ENCODE measurements at regions not wholly inside any gene's neighbourhood (a gene's known extent, or its start where the extent isn't known, plus 50 kb on each side); places are given as distances from the start of the nearest gene placed in this dataset.
"Not testable (repeated sequence)": the region's sequence is repeated elsewhere in the genome, so short reads cannot be mapped to it uniquely, and the experiment has no call there.

GRCh38 chr4:81375745-81376144 lies 96.0 kb downstream of the RASGEF1B start:
- no peak for DNase-seq (ENCODE audit: low read depth, low spot score)

DNA sequence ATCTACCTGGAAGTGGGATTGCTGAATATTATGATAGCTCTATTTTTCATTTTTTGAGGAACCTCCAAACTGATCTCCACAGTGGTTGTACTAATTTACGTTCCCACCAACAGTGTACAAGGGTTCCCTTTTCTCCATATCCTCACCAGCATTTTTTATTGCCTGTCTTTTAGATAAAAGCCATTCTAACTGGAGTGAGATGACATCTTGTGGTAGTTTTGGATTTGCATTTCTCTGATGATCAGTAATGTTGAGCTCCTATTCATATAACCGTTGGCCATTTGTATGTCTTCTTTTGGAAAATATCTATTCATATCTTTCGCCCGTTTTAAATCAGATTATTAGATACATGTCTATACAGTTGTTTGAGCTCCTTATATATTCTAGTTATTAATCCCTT lies 101.8 kb downstream of the RASGEF1B start:
- no peak for DNase-seq (ENCODE audit: low read depth, low spot score)

DNA sequence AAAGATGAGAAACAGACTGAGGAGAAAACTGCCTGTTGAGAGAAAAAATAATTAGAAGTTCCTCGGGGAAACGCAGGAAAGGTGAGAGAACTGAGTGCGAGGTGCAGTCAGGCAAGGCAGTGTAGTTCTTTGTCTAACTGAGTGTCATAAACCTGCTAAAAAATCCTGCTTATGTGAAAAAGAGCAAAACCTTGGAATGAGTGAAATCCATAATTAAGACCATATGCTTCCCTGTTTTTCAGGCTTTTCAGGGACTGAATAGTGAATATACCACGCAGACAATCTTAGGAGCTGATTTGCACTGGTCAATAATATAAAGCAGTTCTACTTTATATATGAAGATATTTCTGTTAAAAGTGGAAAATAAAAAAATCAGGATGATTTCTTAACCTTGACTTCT lies 104.9 kb downstream of the RASGEF1B start:
- no peak for DNase-seq (ENCODE audit: low read depth, low spot score)

GRCh38 chr4:81360737-81361136 lies 111.0 kb downstream of the RASGEF1B start:
- DNase-seq (ENCODE audit: low read depth, low spot score) = no peak

- no peak for DNase-seq (ENCODE audit: low read depth, low spot score)
Measured at GRCh38 chr4:81359207-81359606, 112.5 kb downstream of the RASGEF1B start.

DNA sequence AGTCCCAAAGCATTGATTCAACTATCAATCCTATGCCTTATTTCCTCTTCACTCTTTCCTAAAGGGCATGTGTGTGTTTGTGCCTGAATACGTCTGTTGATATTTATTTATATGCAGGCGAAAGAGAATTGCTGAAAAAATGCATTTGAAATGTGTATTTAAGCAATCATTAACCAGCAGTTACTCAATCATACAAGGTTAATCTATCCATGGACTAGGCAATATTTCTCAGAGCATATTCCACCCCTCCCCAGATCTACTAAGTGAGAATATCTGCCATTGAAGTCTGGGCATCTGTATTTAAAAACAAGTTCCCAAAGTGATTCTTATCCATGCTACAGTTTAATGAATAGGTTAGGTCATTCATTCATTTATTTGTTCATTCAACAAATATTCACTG lies 113.6 kb downstream of the RASGEF1B start:
- DNase-seq (ENCODE audit: low read depth, low spot score) = no peak

- no peak for DNase-seq (ENCODE audit: low read depth, low spot score)
Measured at GRCh38 chr4:81356621-81357020, 115.1 kb downstream of the RASGEF1B start.

- DNase-seq (ENCODE audit: low read depth, low spot score) = no peak
Measured at GRCh38 chr4:81355136-81355535, 116.6 kb downstream of the RASGEF1B start.

DNA sequence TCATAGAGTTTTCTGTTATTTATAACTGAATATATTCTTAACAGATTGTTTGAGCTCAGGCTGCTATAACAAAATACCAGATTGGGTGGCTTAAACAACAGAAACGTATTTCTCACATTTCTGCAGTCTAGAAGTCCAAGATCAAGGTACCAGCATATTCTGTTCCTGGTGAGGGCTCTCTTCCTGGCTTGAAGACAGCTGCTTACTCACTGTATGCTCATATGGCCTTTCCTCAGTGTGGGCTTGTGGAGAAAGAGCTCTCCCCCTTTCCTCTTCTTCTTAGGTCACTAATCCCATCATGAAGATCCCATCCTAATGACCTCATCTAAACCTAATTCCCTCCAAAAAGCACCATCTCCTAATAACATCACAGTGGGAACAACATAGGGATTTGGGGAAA lies 117.8 kb downstream of the RASGEF1B start:
- no peak for DNase-seq (ENCODE audit: low read depth, low spot score)

DNA sequence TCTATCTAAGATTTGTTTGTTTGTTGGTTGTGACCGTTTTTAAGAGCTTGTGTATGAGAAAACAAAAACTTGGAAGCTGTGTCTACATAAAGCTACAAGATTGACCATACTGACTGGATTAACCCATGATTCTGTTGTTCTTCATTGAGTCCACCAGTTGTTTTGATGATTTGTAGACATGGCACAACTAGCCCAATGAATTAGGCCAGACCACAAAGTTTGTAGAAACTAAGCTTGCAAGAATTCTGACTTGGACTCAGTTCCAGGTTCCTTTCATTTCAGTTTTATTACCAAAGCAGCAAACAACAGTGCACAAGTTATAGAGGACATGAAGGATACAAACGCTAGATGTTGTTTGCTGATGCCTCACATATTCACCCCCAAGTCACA lies 119.3 kb downstream of the RASGEF1B start:
- DNase-seq (ENCODE audit: low read depth, low spot score) = peak; percentile 39

DNA sequence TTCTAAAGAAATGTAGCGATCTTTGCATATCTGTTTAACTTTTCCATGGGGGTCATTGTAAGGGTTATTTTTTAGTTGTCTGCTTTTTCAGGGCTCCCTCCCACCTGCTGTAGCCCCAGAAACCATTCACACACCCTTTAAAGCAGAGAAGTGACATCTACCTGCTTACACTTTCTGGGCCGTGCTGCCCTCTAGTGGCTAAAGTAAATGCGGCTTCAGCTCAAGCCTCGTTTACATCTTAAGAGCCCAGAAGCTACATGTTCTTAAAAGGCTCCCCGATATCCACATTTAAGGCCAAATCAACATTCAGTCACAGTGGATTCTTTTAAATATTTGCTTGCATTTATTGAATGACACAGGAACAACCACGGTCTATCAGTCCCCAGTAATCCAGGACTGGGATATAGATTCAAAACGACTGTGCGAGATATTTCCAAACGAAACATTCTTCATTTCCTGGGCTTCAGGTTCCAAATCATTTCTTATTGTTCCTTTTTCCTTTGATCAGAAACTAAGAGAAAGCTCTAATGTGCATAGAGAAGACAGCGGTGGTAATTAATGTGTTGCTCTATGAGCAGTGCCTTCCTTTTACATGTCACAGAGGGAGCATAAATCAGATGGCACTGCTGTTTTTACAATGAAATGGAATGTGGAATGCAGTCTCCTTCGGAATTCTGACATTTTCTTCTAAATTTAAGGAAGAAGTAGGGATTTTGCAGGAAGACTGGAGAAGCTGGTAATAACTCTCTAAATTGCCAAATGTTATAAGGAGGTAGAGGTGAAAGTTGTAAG lies 119.9 kb downstream of the RASGEF1B start:
- peak; percentile 79 for DNase-seq (ENCODE audit: low read depth, low spot score)

- DNase-seq (ENCODE audit: low read depth, low spot score) = no peak
Measured at GRCh38 chr4:81350040-81350439, 121.7 kb downstream of the RASGEF1B start.

- no peak for DNase-seq (ENCODE audit: low read depth, low spot score)
Measured at GRCh38 chr4:81348778-81349094, 123.0 kb downstream of the RASGEF1B start.

- DNase-seq (ENCODE audit: low read depth, low spot score) = no peak
Measured at GRCh38 chr4:81348086-81348777, 123.5 kb downstream of the RASGEF1B start.

DNA sequence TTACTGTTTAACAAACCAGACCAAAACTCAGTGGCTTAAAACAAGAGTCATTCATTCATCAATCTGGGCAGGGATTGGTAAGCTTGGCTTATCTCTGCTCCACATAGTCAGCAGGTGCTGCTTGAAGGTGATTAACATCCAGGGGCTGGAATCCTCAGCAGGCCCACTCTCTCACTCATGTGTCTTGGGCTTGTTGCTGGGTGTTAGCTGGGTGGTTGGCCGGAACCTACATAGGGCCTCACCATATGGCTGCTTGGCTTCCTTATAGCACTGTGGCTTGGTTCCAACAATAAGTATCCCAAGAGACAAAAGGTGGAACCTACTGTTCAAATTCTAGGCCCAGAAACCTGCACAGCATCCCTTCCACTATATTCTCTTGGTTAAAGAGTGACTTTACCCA lies 125.0 kb downstream of the RASGEF1B start:
- DNase-seq (ENCODE audit: low read depth, low spot score) = no peak

- DNase-seq (ENCODE audit: low read depth, low spot score) = no peak
Measured at GRCh38 chr4:81343536-81343935, 128.2 kb downstream of the RASGEF1B start.

DNA sequence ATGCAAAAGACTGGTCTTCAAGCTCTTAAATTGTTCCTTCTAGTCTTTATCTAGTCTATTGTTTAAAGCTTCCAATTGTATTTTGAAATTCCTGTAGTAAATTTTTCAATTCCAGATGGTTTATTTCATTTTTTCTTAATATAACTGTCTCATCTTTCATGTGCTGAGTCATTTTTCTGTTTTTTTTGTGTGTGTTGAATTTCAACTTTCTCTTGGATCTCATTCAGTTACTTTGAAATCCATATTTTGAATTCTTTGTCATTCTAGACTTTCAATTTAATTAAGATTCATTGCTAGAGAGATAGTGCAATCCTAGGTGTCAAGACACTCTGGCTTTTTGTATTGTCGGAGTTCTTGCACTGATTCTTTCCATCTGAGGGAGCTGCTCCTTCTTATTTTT lies 128.0 kb upstream of the PRKG2 start:
- no peak for DNase-seq (ENCODE audit: low read depth, low spot score)

DNA sequence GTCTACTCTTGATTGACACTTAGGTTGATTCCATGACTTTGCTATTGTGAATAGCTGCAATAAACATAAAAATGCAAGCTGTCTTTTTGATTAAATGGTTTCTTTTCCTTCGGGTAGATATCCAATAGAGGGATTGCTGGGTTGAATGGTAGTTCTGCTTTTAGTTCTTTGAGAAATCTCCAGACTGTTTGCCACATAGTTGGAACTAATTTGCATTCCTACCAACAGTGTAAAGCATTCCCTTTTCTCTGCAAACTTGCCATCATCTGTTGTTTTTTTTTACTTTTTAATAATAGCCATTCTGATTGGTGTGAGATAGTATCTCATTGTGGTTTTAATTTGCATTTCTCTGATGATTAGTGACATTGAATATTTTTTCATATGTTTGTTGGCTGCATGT lies 122.2 kb upstream of the PRKG2 start:
- no peak for DNase-seq (ENCODE audit: low read depth, low spot score)

GRCh38 chr4:81335122-81335912 lies 120.3 kb upstream of the PRKG2 start:
- DNase-seq (ENCODE audit: low read depth, low spot score) = no peak

- DNase-seq (ENCODE audit: low read depth, low spot score) = no peak
Measured at GRCh38 chr4:81330018-81330417, 115.0 kb upstream of the PRKG2 start.

DNA sequence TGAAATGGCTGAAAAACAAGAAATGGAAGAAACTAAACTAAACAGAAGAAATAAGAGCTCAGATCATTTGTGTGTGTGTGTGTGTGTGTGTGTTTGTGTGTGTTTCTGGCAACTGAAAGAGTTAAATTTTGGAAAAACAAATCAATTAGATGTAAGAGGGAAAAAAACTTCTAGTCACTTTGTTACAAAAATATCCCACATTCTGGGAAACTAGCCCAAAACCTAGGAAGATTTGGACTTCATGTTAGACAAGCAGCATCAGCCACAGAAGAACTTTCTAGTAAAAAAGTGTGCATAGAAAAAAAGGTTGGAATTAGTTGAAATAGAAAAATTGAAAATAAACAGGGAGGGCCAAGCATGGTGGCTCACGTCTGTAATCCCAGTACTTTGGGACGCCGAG lies 111.6 kb upstream of the PRKG2 start:
- DNase-seq (ENCODE audit: low read depth, low spot score) = no peak

- DNase-seq (ENCODE audit: low read depth, low spot score) = not testable (repeated sequence)
Measured at GRCh38 chr4:81324594-81324993, 109.6 kb upstream of the PRKG2 start.

- DNase-seq (ENCODE audit: low read depth, low spot score) = no peak
Measured at GRCh38 chr4:81319657-81320056, 104.6 kb upstream of the PRKG2 start.

All from astrocyte of the hippocampus (primary cell).